ENCODE measurements at regions not wholly inside any gene's neighbourhood (a gene's known extent, or its start where the extent isn't known, plus 50 kb on each side); places are given as distances from the start of the nearest gene placed in this dataset.

DNA sequence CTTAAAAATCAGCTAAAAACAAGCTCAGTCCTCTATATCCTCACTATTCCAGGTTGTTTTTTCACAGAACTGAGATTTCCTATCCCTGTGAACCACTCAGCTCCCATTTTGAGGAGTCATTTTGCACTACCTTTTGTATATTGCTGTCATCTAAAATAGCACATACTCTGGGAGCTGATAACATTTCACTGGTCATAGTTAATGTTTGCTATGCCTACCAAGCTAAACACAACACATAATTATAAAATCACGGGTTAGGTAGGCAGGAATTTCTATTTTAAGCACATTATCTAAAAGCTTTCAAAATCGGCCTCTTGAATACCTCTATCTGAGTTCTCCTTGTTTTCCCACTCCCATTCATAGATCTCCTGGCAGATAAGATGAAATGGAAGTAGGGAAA, 882.0 kb upstream of the INTU start:
- TF ChIP-seq, protein P1, sequence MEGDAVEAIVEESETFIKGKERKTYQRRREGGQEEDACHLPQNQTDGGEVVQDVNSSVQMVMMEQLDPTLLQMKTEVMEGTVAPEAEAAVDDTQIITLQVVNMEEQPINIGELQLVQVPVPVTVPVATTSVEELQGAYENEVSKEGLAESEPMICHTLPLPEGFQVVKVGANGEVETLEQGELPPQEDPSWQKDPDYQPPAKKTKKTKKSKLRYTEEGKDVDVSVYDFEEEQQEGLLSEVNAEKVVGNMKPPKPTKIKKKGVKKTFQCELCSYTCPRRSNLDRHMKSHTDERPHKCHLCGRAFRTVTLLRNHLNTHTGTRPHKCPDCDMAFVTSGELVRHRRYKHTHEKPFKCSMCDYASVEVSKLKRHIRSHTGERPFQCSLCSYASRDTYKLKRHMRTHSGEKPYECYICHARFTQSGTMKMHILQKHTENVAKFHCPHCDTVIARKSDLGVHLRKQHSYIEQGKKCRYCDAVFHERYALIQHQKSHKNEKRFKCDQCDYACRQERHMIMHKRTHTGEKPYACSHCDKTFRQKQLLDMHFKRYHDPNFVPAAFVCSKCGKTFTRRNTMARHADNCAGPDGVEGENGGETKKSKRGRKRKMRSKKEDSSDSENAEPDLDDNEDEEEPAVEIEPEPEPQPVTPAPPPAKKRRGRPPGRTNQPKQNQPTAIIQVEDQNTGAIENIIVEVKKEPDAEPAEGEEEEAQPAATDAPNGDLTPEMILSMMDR (IDR thresholded peaks at IDR 0.05): no peak
- no peak for TF ChIP-seq POLR2A (IDR thresholded peaks at IDR 0.05)
- intact Hi-C loops (cut with DNase I): no loop called here
- H3K4me3 ChIP-seq: no peak overlapping the region
- no peaks in the 10 kb centered on the region for H3K4me1 ChIP-seq (replicated peaks in 1 of 2)
- no peak for DNase-seq
- H3K36me3 ChIP-seq (replicated peaks in 1 of 2): no peaks in the 10 kb centered on the region
- 30 to 51% (median 38%) methylated on average over 2 of the region's 2 CpGs for WGBS, 4 donors
- H3K27ac ChIP-seq: no peak overlapping the region
- no peaks in the 10 kb centered on the region for H3K27me3 ChIP-seq
- peaks cover 0 to 1% (median 0%) of the 10 kb centered on the region in 3 donors for H3K9me3 ChIP-seq (replicated peaks in 1 of 3)

DNA sequence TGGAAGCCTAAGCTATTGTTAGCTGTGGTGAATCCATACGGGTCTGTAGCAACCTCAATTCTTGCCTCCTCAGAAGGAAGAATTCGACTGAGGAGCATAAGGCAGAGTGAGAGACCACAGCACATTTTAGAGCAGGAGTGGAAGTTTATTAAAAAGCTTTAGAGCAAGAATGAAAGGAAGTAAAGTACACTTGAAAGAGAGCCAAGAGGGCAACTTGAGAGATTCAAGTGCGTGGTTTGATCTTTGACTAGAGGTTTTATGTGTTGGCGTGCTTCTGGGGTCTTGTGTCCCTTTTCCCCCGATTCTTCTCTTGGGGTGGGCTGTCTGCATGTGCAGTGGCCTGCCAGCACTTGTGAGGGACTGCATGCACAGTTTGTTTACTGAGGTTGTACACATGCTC, 880.6 kb upstream of the INTU start:
- 70 to 82% (median 73%) methylated on average over 5 of the region's 5 CpGs for WGBS, 4 donors
- intact Hi-C loops (cut with DNase I): no loop called here
- Histone ChIP-seq H3K27ac (no peak overlapping the region), H3K27me3 (no peaks in the 10 kb centered on the region), H3K4me3 (no peak overlapping the region), H3K36me3 (replicated peaks in 1 of 2) (no peaks in the 10 kb centered on the region), H3K9me3 (replicated peaks in 1 of 3) (no peaks in the 10 kb centered on the region), H3K4me1 (replicated peaks in 1 of 2) (no peaks in the 10 kb centered on the region)
- no peak for DNase-seq
- TF ChIP-seq, protein P1 (IDR thresholded peaks at IDR 0.05): no peak
- no peak for TF ChIP-seq POLR2A (IDR thresholded peaks at IDR 0.05)

- no peak for DNase-seq
- WGBS, 4 donors: 72 to 91% (median 79%) methylated on average over 4 of the region's 4 CpGs
- Histone ChIP-seq H3K36me3 (replicated peaks in 1 of 2) (no peaks in the 10 kb centered on the region), H3K4me1 (replicated peaks in 1 of 2) (no peaks in the 10 kb centered on the region), H3K27ac (no peak overlapping the region), H3K9me3 (replicated peaks in 1 of 3) (no peaks in the 10 kb centered on the region), H3K27me3 (no peaks in the 10 kb centered on the region), H3K4me3 (no peak overlapping the region)
- intact Hi-C loops (cut with DNase I): no loop called here
- TF ChIP-seq, protein P1 (IDR thresholded peaks at IDR 0.05): no peak
- TF ChIP-seq POLR2A (IDR thresholded peaks at IDR 0.05): no peak
These were observed 880.1 kb upstream of the INTU start for GRCh38 chr4:126752702-126753101.

GRCh38 chr4:126753592-126753991, 879.2 kb upstream of the INTU start:
- no peaks in the 10 kb centered on the region for H3K9me3 ChIP-seq (replicated peaks in 1 of 3)
- no peak for DNase-seq
- no peaks in the 10 kb centered on the region for H3K27me3 ChIP-seq
- intact Hi-C loops (cut with DNase I): no loop called here
- no peak overlapping the region for H3K27ac ChIP-seq
- H3K4me3 ChIP-seq: no peak overlapping the region
- TF ChIP-seq, protein P1 (IDR thresholded peaks at IDR 0.05): no peak
- no peak for TF ChIP-seq POLR2A (IDR thresholded peaks at IDR 0.05)
- 60 to 72% (median 68%) methylated on average over 1 of the region's 1 CpG for WGBS, 4 donors
- H3K36me3 ChIP-seq (replicated peaks in 1 of 2): no peaks in the 10 kb centered on the region
- no peaks in the 10 kb centered on the region for H3K4me1 ChIP-seq (replicated peaks in 1 of 2)
